LHCN-M2 (cell line): ENCODE measurements at regions not wholly inside any gene's neighbourhood (a gene's known extent, or its start where the extent isn't known, plus 50 kb on each side); places are given as distances from the start of the nearest gene placed in this dataset.

ENCODE experiments used
- DNase-seq: peaks from one replicate; pipeline ENCODE4 v3.0.0-alpha.2; 2012; ENCODE audit warnings: low read depth

DNA sequence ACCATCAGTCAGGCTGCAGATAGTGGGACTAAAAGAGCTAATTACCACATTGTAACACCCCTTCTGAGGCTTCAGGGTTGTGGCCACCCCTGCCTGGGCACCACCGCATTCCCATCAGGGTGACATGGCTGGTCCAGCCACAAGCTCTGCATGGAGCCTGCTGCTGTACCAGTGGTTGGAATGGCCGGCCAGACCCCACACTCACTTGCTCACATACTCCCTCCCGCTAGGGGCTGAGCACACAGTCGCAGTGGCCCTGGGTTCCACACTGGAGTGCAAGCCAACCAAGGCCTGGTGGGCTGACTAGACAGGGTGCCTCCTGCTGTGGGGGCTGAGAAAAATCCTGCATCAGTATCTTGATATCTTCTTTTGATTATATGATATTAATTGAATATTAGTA lies 182.8 kb upstream of the STK17B start:
- no peak for DNase-seq

GRCh38 chr2:196356332-196356731 lies 185.0 kb upstream of the STK17B start:
- DNase-seq: no peak

GRCh38 chr2:196360650-196361049 lies 189.3 kb upstream of the STK17B start:
- DNase-seq: no peak

DNA sequence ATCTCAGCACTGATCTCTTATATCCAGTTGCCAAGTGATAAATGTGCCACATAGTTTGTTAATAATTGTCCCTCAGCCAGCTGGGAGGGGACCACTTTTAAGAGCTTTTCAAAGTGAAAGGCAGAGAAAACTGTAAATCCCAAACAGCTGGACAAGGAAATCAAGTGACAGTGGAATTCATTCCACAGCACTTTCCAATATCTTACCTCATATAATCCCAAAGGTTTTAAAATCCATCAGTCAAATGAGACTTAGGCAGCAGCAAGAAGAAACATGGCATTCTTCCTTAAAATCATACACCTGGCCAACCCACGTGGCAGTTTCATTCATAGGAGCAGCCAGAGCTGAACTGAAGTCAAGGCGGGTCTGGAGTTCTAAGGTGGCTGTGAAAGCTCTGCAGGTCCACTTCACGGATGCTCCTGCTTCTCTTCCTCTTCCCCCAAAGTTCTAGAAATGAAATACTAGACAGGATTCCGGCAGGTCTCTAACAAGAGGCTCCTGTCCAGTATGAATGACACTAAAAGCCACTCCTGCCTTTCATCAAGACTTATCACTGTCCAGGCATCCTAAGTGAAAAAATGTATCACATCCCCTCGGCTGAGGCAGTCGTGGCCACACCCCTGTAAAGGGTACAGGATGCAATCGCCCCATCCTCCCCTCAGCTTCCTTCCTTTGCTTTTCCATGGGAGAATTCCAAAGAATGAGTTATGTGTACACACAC lies 190.4 kb upstream of the STK17B start:
- DNase-seq: no peak

GRCh38 chr2:196362973-196363549 lies 191.7 kb upstream of the STK17B start:
- DNase-seq: no peak

DNA sequence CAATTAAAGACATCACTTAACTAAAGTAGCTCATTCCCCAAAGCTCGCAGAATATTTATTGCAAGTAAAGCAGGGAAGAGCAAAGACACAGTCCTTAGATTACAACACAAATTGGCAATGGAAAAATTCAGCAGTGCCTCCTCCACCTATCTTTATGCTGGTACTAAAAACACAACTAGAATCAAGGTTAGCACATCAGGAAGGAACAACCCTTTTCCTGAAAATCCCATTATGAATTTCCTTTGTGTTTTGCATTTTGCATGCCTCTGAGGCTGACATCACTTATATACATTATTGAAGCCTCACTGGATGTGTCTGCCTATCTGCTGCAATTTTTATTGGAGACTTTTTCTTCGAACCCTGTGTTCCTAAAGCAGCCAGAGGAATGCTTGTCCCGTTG lies 193.8 kb upstream of the STK17B start:
- no peak for DNase-seq

DNA sequence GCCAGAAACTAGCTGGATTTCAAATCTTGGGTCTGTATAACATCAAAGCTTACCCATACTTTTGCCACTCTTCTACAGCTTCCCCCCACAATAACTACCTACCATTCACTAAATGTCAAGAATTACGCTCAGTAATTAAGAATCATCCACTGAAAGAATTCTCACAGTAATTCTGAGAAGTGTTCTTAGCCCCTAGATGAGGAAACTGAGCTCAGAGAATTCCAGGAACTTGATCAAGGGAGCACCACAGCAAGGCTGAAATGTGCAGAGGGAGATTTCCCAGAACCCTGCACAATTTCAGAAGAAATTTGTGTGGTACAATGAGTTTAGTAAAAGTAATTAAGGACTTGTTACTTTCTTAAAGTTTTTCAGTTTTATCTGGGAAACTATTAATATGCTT lies 194.5 kb upstream of the STK17B start:
- DNase-seq: no peak

DNA sequence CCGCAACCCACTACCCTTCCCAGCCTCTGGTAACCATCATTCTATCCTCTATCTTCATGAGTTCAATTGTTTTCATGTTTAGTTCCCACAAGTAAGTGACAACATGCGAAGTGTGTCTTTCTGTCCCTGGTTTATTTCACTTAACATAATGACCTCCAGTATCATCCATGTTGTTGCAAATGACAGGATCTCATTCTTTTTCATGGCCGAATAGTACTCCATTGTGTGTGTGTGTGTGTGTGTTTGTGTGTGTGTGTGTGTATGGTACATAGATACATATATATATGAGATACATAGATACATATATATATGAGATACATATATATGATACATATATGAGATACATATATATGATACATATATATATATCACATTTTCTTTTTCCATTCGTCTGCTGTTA lies 196.3 kb upstream of the STK17B start:
- DNase-seq: no peak

GRCh38 chr2:196368546-196369225 lies 197.3 kb upstream of the STK17B start:
- DNase-seq: no peak

DNA sequence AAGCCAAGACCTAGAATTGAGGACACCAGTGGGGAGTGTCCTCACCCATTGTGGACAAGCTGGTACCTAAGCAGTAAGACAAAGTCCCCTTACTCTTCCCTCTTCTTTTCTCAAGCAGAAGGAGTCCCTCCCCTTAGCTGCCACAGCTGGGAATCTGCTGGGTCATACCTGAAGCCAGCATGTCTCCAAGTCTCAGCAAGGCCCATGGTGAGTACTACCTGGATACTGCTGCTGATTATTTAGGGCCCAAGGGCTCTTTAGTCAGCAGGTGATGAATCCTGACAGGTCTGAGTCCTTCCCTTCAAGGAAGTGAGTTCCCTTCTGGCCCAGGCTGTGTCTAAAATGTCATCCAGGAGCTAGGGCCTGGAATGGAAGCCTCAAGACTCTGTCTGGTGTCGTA lies 198.6 kb upstream of the STK17B start:
- DNase-seq: no peak

- DNase-seq: no peak
These were observed 199.0 kb upstream of the STK17B start for GRCh38 chr2:196370381-196370780.

- DNase-seq: no peak
These were observed 201.0 kb upstream of the STK17B start for GRCh38 chr2:196372276-196372809.

DNA sequence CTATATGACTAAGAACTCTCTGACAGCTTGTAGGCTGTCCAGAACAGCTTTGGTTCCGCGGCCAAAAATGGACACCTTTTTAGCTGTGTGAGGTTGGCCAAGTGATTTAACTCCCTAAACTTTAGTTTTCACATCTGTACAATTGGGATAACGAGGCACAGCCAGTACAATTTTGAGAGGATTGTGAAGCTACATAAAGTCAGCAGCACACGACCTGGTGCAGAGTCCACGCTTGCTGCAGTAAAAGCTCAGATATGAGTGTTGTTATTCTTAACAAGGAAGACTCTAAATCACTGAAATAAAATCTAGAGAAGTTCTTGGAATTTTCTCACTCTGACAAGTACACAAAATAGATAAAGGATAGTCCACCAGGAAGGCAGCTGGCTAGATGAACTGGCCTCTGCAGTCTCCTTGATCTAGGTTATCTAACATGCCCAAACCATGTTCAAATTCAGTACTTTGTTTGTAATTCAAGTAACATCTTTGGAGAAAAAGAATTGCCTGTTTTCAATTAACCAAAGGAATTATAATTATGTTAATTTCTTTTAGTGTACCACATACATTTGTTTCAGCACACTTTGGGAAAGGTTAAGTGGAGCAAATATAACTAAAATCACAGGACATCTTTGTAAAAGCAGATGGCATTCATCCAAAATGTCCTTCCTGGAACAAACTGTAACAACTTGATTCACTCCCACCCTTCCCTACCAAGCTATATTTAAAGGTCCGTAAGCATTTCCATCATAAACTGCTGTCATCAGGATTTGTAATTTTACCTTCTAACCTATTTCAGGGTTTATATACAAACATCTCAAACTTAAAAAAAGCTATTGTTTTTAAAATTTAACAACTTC lies 201.7 kb upstream of the STK17B start:
- no peak for DNase-seq

DNA sequence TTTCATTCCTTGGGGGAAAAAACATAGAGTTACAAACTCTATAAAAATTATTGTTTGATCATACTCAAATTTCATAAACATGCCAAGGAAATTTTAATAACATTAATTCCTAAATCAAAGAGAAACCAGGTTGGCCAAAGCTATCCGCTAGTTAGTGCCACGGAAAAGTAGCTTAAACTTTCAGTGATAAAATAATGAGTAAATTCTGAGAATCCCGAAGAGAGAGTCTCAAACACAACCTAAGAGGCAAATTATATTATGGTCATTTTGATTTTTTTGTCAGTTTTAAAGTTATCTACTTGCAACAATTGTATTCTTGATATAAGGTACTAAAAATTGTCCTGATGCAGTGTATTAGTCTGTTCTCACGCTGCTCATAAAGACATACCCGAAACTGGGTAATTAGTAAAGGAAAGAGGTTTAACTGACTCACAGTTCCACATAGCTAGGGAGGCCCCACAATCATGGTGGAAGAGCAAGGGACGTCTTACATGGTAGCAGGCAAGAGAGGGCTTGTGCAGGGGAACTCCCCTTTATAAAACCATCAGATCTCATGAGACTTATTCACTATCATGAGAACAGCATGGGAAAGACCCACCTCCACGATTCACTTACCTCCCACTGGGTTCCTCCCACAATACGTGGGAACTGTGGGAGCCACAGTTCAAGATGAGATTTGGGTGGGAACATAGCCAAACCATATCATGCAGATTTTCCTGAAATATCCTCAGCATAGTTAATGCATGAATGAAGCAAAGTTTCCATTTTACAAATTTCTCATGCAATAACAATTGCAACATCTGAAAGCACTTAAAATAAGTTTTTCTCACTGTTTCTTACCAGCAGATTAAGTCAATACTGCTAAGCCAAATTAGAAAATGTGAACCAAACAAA lies 205.9 kb upstream of the STK17B start:
- no peak for DNase-seq

DNA sequence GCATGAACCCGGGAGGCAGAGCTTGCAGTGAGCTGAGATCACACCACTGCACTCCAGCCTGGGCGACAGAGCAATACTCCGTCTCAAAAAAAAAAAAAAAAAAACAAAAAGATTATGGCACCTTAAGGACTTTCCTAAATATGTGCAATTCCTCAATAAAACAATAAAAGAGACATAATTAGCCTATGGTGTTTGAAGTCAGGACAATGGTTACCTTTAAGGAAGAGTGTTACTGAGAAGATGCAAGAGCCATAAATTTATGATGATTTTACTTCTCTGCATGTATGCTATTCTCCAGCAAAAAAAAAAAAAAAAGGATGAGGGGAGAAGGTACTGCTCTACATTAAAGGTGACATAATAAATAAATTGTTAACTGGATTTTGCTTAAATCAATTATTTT lies 208.2 kb upstream of the STK17B start:
- no peak for DNase-seq

GRCh38 chr2:196380098-196380497 lies 208.7 kb upstream of the STK17B start:
- DNase-seq: no peak

DNA sequence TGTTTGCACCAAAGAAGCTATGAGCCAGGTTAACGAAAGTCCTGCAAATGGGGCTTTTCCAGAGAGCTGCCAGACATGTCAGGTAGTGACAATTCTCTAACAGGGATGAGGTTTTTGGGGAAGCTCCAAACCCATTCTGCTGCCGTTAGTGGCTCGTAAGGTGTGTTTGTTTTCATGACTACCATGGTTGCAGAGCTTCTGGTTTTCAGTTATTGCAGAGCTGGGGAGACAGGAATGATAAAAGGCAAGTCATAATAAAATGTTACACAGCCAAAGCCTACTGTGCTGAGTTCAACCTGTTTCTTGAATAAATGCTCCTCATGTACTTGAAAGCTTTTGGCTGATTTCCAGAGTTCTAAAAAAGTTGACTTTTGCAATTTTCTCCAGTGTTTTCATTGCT lies 209.2 kb upstream of the STK17B start:
- DNase-seq: no peak

DNA sequence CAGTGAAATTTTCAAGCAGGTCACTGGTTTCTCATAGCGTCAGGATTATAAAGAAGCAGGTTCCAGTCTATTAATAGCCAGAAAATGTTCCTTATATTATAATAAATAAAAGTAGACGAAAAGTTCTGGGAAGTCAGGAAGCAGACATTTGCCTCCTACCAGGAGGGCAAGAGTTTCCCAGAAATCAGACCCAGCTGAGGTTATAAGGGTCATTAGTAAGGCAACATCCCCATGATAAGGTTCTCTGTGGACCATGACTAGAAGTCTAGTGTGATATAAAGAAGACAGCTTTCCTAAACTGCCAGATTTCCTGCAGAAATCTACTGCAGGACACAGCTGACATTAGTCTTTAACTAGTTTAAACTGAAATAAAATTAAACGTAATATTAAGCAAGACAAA lies 210.1 kb upstream of the STK17B start:
- no peak for DNase-seq

GRCh38 chr2:196383799-196384198 lies 212.4 kb upstream of the STK17B start:
- no peak for DNase-seq

- no peak for DNase-seq
These were observed 213.4 kb upstream of the STK17B start for GRCh38 chr2:196384729-196385128.

GRCh38 chr2:196389670-196390069 lies 218.3 kb upstream of the STK17B start:
- DNase-seq: peak; percentile 38
